ENCODE measurements at regions not wholly inside any gene's neighbourhood (a gene's known extent, or its start where the extent isn't known, plus 50 kb on each side); places are given as distances from the start of the nearest gene placed in this dataset.

DNA sequence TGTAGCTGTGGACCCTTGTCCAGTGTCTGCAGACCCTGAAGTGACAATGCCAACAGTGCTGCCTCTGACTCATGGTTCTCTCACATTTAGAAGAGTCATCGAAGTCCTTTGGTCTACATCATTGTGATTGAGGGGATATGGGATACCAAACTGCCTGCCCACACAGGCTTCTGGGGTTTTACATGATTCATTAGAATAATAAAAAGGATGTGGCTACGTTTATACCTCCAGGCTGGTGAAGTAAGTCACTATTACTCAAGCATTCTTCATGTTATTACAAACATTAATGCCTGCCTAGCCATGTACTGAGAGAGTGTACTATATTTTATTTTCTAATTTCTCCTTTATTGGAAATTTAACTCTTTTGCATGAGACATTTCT is 365.7 kb downstream of the SPATA31D1 start:
- Histone ChIP-seq H3K36me3 (ENCODE audit: low read length) (no peaks in the 10 kb centered on the region), H3K4me3 (ENCODE audit: insufficient read depth, low read length, poor library complexity, severe bottlenecking) (no peak overlapping the region), H3F3A (ENCODE audit: insufficient read depth) (no peaks in the 10 kb centered on the region), H3K9me2 (replicated peaks; ENCODE audit: insufficient read depth, low read length) (no peaks in the 10 kb centered on the region; the same call in 1 of the 2 replicates), H3K79me2 (ENCODE audit: insufficient read depth, low read length) (no peaks in the 10 kb centered on the region), H4K20me1 (ENCODE audit: low read depth, low read length) (no peaks in the 10 kb centered on the region), H2AFZ (ENCODE audit: low read depth, low read length, severe bottlenecking) (no peak overlapping the region), H3K9me3 (ENCODE audit: insufficient read depth, low read length) (no peaks in the 10 kb centered on the region), H3K27ac (ENCODE audit: low read depth, low read length) (no peak overlapping the region), H3K9ac (ENCODE audit: low read length) (no peak overlapping the region), H3K4me2 (ENCODE audit: low read depth, low read length, poor library complexity, severe bottlenecking) (no peak overlapping the region), H3K27me3 (ENCODE audit: low read length) (no peaks in the 10 kb centered on the region)
- TF ChIP-seq, protein P1, sequence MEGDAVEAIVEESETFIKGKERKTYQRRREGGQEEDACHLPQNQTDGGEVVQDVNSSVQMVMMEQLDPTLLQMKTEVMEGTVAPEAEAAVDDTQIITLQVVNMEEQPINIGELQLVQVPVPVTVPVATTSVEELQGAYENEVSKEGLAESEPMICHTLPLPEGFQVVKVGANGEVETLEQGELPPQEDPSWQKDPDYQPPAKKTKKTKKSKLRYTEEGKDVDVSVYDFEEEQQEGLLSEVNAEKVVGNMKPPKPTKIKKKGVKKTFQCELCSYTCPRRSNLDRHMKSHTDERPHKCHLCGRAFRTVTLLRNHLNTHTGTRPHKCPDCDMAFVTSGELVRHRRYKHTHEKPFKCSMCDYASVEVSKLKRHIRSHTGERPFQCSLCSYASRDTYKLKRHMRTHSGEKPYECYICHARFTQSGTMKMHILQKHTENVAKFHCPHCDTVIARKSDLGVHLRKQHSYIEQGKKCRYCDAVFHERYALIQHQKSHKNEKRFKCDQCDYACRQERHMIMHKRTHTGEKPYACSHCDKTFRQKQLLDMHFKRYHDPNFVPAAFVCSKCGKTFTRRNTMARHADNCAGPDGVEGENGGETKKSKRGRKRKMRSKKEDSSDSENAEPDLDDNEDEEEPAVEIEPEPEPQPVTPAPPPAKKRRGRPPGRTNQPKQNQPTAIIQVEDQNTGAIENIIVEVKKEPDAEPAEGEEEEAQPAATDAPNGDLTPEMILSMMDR (IDR thresholded peaks at IDR 0.05; ENCODE audit: insufficient read depth, low read length, poor library complexity, severe bottlenecking), result no peak
- no peak for TF ChIP-seq EZH2phosphoT487 (conservative IDR thresholded peaks at IDR 0.05; ENCODE audit: low read length)

DNA sequence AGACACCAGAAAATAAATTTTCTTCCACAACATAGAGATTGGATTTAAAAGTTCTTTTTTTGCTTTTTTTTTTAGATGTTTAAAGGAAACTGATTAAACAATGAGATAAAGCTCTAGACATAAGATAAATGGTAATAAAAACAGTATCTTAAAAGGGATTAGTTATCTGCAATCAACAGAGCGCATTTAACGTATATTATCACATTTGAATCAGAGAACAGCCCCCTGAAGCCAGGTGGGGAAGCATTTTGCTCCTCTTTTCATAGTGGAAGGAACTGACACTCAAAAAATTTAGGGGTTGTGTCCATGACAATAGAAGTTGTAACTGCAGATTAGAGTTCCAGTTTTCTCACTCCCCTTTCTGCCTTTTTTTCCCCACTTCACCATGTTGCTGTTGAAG is 367.6 kb downstream of the SPATA31D1 start:
- Histone ChIP-seq H3K79me2 (ENCODE audit: insufficient read depth, low read length) (no peaks in the 10 kb centered on the region), H3K4me3 (ENCODE audit: insufficient read depth, low read length, poor library complexity, severe bottlenecking) (no peak overlapping the region), H3F3A (ENCODE audit: insufficient read depth) (no peaks in the 10 kb centered on the region), H3K27me3 (ENCODE audit: low read length) (no peaks in the 10 kb centered on the region), H3K27ac (ENCODE audit: low read depth, low read length) (no peak overlapping the region), H3K4me2 (ENCODE audit: low read depth, low read length, poor library complexity, severe bottlenecking) (no peak overlapping the region), H3K36me3 (ENCODE audit: low read length) (no peaks in the 10 kb centered on the region), H3K9me3 (ENCODE audit: insufficient read depth, low read length) (no peaks in the 10 kb centered on the region), H2AFZ (ENCODE audit: low read depth, low read length, severe bottlenecking) (no peak overlapping the region), H4K20me1 (ENCODE audit: low read depth, low read length) (no peaks in the 10 kb centered on the region), H3K9me2 (replicated peaks; ENCODE audit: insufficient read depth, low read length) (no peaks in the 10 kb centered on the region; the same call in 1 of the 2 replicates), H3K9ac (ENCODE audit: low read length) (no peak overlapping the region)
- TF ChIP-seq EZH2phosphoT487 (conservative IDR thresholded peaks at IDR 0.05; ENCODE audit: low read length), result no peak
- TF ChIP-seq, protein P1 (IDR thresholded peaks at IDR 0.05; ENCODE audit: insufficient read depth, low read length, poor library complexity, severe bottlenecking), result no peak

DNA sequence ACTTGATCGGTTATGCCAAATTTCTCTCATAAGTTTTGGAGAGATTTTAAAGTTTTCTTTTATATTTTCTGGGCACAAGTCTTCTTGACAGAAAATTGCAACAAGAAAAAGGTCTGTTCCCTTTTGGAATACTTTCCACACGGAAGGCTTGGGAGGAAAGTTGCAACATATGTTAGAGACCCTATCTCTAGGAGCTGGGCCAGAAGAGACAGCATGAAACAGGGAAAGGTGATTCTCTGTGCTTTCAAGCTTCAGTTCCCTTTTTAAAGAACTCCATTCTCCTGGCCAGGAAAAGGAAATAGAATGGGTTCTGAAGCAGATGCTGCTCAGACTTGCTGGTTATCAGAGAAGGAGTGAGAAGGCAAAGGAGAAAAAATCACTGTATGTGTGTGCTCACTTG is 368.3 kb downstream of the SPATA31D1 start:
- TF ChIP-seq, protein P1 (IDR thresholded peaks at IDR 0.05; ENCODE audit: insufficient read depth, low read length, poor library complexity, severe bottlenecking), result no peak
- no peak for TF ChIP-seq EZH2phosphoT487 (conservative IDR thresholded peaks at IDR 0.05; ENCODE audit: low read length)
- H2AFZ ChIP-seq (ENCODE audit: low read depth, low read length, severe bottlenecking), result no peak overlapping the region
- H3K79me2 ChIP-seq (ENCODE audit: insufficient read depth, low read length), result no peaks in the 10 kb centered on the region
- no peaks in the 10 kb centered on the region for H3K27me3 ChIP-seq (ENCODE audit: low read length)
- H3K27ac ChIP-seq (ENCODE audit: low read depth, low read length), result no peak overlapping the region
- no peaks in the 10 kb centered on the region; the same call in 1 of the 2 replicates for H3K9me2 ChIP-seq (replicated peaks; ENCODE audit: insufficient read depth, low read length)
- no peak overlapping the region for H3K4me2 ChIP-seq (ENCODE audit: low read depth, low read length, poor library complexity, severe bottlenecking)
- H3K4me3 ChIP-seq (ENCODE audit: insufficient read depth, low read length, poor library complexity, severe bottlenecking), result no peak overlapping the region
- H3K9ac ChIP-seq (ENCODE audit: low read length), result no peak overlapping the region
- H3K9me3 ChIP-seq (ENCODE audit: insufficient read depth, low read length), result no peaks in the 10 kb centered on the region
- H3K36me3 ChIP-seq (ENCODE audit: low read length), result no peaks in the 10 kb centered on the region
- H3F3A ChIP-seq (ENCODE audit: insufficient read depth), result no peaks in the 10 kb centered on the region
- no peaks in the 10 kb centered on the region for H4K20me1 ChIP-seq (ENCODE audit: low read depth, low read length)
